Transverse colon (tissue), 4 donors: ENCODE measurements at regions not wholly inside any gene's neighbourhood (a gene's known extent, or its start where the extent isn't known, plus 50 kb on each side); places are given as distances from the start of the nearest gene placed in this dataset.

Source experiments
- DNase-seq: peaks from one replicate; pipeline ENCODE4 v3.0.0-alpha.2; 2019
- H3K27ac ChIP-seq, 4 donors: fragments of 200-600 bp; sonication (generic); 2 replicates each; pipeline ENCODE4 v1.5.1; 2016 to 2018; ENCODE audit warnings: inconsistent platforms in 4 of 4
- H3K27me3 ChIP-seq: fragments of 200-600 bp; sonication (generic); 2 replicates; pipeline ENCODE4 v1.5.1; 2017; ENCODE audit warnings: inconsistent platforms
- H3K36me3 ChIP-seq, 4 donors: fragments of 200-600 bp; sonication (generic); 2 replicates each; pipeline ENCODE4 v1.5.1; 2017 to 2019; ENCODE audit warnings: inconsistent platforms in 4 of 4
- H3K4me1 ChIP-seq, 4 donors: fragments of 200-600 bp; sonication (generic); 2 replicates each; pipeline ENCODE4 v1.5.1; 2017 to 2020; ENCODE audit warnings: inconsistent platforms in 4 of 4
- H3K4me3 ChIP-seq, 4 donors: fragments of 200-600 bp; sonication (generic); 1 replicate in 1 of 4; 2 replicates in 3 of 4; pipeline versions ENCODE4 v1.5.1 to v1.6.1; 2017 to 2019; ENCODE audit warnings: inconsistent platforms in 4 of 4
- H3K9me3 ChIP-seq, 2 donors: fragments of 200-600 bp; sonication (generic); 2 replicates each; pipeline ENCODE4 v1.5.1; 2017 to 2019; ENCODE audit warnings: inconsistent platforms in 2 of 2
- EP300 ChIP-seq: sonication (generic); formaldehyde crosslinking; IDR thresholded peaks from one replicate; pipeline ENCODE4 v1.6.1; 2017; ENCODE audit warnings: antibody characterized with exemption, low read depth
- POLR2A ChIP-seq: fragments of 450-650 bp; IDR thresholded peaks from one replicate; pipeline ENCODE4 v1.6.1; 2016; ENCODE audit warnings: antibody characterized with exemption, mild to moderate bottlenecking, moderate library complexity
- POLR2AphosphoS5 ChIP-seq, 3 donors: sonication (generic); formaldehyde crosslinking; IDR thresholded peaks; one replicate each; pipeline ENCODE4 v1.6.1; 2016; ENCODE audit warnings: antibody characterized with exemption in 3 of 3
- WGBS, 2 donors: methylation state at CpG; one replicate each; pipeline ENCODE4 v1.1.5; 2018; ENCODE audit warnings: low coverage in 1 of 2; 5-methylcytosine and 5-hydroxymethylcytosine counted together
- in situ Hi-C, 4 donors: fragments of 200-750 bp; cut with MboI; loops; one replicate each; pipeline versions ENCODE4 v1.15.0 to v1.15.1; 2017; ENCODE audit warnings: low sequenced_read_pairs in 3 of 4, low pct_ligation_motif_present in 1 of 4, low pct_unique_long_range_greater_than_20kb in 1 of 4
- intact Hi-C: fragments of 100-400 bp; cut with DNase I; formaldehyde crosslinking; loops from one replicate; pipeline ENCODE4 v1.15.1; 2023; ENCODE audit warnings: low total_unique reads
- TF ChIP-seq, protein P1 (sequence below), 5 experiments: fragments of 200-600 bp in 3 of 5; fragments of 450-650 bp in 2 of 5; sonication (generic) in 3 of 5; IDR thresholded peaks; 1 replicate in 2 of 5; 2 replicates in 3 of 5; pipeline ENCODE4 v1.5.1; 2016 to 2017; ENCODE audit warnings: antibody characterized with exemption in 5 of 5, inconsistent platforms in 3 of 5, mild to moderate bottlenecking in 2 of 5, moderate library complexity in 1 of 5

- peaks cover 0 to 7% (median 4%) of the 10 kb centered on the region in 4 donors for H3K4me1 ChIP-seq
- TF ChIP-seq POLR2A = no peak
- no peak for TF ChIP-seq POLR2AphosphoS5 (IDR thresholded peaks at IDR 0.05)
- TF ChIP-seq, protein P1, sequence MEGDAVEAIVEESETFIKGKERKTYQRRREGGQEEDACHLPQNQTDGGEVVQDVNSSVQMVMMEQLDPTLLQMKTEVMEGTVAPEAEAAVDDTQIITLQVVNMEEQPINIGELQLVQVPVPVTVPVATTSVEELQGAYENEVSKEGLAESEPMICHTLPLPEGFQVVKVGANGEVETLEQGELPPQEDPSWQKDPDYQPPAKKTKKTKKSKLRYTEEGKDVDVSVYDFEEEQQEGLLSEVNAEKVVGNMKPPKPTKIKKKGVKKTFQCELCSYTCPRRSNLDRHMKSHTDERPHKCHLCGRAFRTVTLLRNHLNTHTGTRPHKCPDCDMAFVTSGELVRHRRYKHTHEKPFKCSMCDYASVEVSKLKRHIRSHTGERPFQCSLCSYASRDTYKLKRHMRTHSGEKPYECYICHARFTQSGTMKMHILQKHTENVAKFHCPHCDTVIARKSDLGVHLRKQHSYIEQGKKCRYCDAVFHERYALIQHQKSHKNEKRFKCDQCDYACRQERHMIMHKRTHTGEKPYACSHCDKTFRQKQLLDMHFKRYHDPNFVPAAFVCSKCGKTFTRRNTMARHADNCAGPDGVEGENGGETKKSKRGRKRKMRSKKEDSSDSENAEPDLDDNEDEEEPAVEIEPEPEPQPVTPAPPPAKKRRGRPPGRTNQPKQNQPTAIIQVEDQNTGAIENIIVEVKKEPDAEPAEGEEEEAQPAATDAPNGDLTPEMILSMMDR (IDR thresholded peaks at IDR 0.05) = no peak
- no peak for TF ChIP-seq EP300
- H3K27ac ChIP-seq = no peak overlapping the region
- no peak for DNase-seq
- in situ Hi-C loops (loop anchor here in 2 of 4 donors (25.0 kb wide), 2 partner anchors 162 to 262 kb away; partner anchors contain the start of gene DHRS2 (in 1 of the 2)), intact Hi-C loops (no loop called here)
- no peaks in the 10 kb centered on the region for H3K36me3 ChIP-seq
- 88 to 89% methylated on average over 6 to 8 of the region's 8 CpGs for WGBS, 2 donors
- H3K4me3 ChIP-seq = no peak overlapping the region
- H3K9me3 ChIP-seq = no peaks in the 10 kb centered on the region
- no peaks in the 10 kb centered on the region for H3K27me3 ChIP-seq
These were observed 53.8 kb upstream of the DHRS4 start for GRCh38 chr14:23899788-23900187.

GRCh38 chr14:23903442-23903841, 50.1 kb upstream of the DHRS4 start:
- H3K36me3 ChIP-seq = no peaks in the 10 kb centered on the region
- in situ Hi-C loops = loop anchor here in 2 of 4 donors (25.0 kb wide), 2 partner anchors 166 to 266 kb away; partner anchors contain the start of gene DHRS2 (in 1 of the 2)
- H3K27me3 ChIP-seq = no peaks in the 10 kb centered on the region
- H3K9me3 ChIP-seq = no peaks in the 10 kb centered on the region
- no peak overlapping the region for H3K27ac ChIP-seq
- H3K4me3 ChIP-seq = no peak overlapping the region
- TF ChIP-seq POLR2AphosphoS5 (IDR thresholded peaks at IDR 0.05) (no peak), POLR2A (no peak), EP300 (no peak)
- TF ChIP-seq, protein P1 (IDR thresholded peaks at IDR 0.05) = no peak
- no peaks in the 10 kb centered on the region for H3K4me1 ChIP-seq
- DNase-seq = no peak
- 54 to 65% methylated on average over 4 of the region's 4 CpGs for WGBS, 2 donors
- intact Hi-C loops = no loop called here
